ENCODE measurements at regions not wholly inside any gene's neighbourhood (a gene's known extent, or its start where the extent isn't known, plus 50 kb on each side); places are given as distances from the start of the nearest gene placed in this dataset.

GRCh38 chr10:21368728-21369425 is 156.6 kb downstream of the SKIDA1 start (continued):
- TF ChIP-seq CHD1 (IDR thresholded peaks at IDR 0.05; ENCODE audit: low read depth, low read length): no peak
- no peak for TF ChIP-seq RAD21 (IDR thresholded peaks at IDR 0.05 in 1 of 2, conservative IDR thresholded peaks at IDR 0.05 in 1 of 2; ENCODE audit: low read depth in 2 of 2, low read length in 2 of 2)
- TF ChIP-seq CTCF (IDR thresholded peaks at IDR 0.05; ENCODE audit: control extremely low read depth in 1 of 3, insufficient read depth in 1 of 3, low read depth in 1 of 3, low read length in 3 of 3): no peak
- TF ChIP-seq KDM4A (IDR thresholded peaks at IDR 0.05; ENCODE audit: low read depth, low read length, severe bottlenecking): no peak
- no peak for TF ChIP-seq TCF12 (IDR thresholded peaks at IDR 0.05; ENCODE audit: low read depth, low read length)
- no peak for TF ChIP-seq SRF (IDR thresholded peaks at IDR 0.05; ENCODE audit: low read depth, low read length)
- TF ChIP-seq MAFK (IDR thresholded peaks at IDR 0.05; ENCODE audit: low read depth, low read length): no peak
- no peak for TF ChIP-seq SP4 (IDR thresholded peaks at IDR 0.05; ENCODE audit: low read length)
- TF ChIP-seq ATF3 (IDR thresholded peaks at IDR 0.05; ENCODE audit: insufficient read depth, low read depth, low read length): no peak
